ENCODE measurements at regions not wholly inside any gene's neighbourhood (a gene's known extent, or its start where the extent isn't known, plus 50 kb on each side); places are given as distances from the start of the nearest gene placed in this dataset.
"Not testable (repeated sequence)": the region's sequence is repeated elsewhere in the genome, so short reads cannot be mapped to it uniquely, and the experiment has no call there.

DNA sequence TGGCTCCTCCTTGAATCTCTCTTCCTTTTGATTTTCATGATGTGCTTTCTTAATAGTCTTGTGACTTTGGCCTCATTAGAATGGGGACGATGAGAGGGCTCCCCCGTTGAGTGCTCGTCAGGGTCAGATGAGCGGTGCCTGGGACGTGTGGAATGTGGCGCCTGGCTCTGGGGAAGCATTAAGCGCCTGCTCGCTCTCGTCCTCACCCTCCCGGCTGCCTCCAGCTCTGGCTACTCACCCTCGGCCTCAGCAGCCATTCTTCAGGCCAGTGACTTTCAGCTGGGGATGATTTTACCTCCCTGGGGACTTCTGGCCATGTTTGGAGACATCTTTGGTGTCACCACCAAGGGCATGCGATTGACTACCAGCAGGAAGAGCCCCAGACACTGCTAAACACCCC lies 69.7 kb downstream of the RPS6KA4 start:
- intact Hi-C loops (cut with DNase I; ENCODE audit: low total_unique reads) = no loop called here
- TF ChIP-seq, protein P1, sequence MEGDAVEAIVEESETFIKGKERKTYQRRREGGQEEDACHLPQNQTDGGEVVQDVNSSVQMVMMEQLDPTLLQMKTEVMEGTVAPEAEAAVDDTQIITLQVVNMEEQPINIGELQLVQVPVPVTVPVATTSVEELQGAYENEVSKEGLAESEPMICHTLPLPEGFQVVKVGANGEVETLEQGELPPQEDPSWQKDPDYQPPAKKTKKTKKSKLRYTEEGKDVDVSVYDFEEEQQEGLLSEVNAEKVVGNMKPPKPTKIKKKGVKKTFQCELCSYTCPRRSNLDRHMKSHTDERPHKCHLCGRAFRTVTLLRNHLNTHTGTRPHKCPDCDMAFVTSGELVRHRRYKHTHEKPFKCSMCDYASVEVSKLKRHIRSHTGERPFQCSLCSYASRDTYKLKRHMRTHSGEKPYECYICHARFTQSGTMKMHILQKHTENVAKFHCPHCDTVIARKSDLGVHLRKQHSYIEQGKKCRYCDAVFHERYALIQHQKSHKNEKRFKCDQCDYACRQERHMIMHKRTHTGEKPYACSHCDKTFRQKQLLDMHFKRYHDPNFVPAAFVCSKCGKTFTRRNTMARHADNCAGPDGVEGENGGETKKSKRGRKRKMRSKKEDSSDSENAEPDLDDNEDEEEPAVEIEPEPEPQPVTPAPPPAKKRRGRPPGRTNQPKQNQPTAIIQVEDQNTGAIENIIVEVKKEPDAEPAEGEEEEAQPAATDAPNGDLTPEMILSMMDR (IDR thresholded peaks at IDR 0.05) = no peak
- no peak for TF ChIP-seq POLR2A (IDR thresholded peaks at IDR 0.05)
- no peak overlapping the region for H3K4me3 ChIP-seq (ENCODE audit: low read depth, poor library complexity, severe bottlenecking)
- 61 to 66% methylated on average over 12 of the region's 12 CpGs for WGBS, 2 donors
- no peak for DNase-seq (ENCODE audit: low spot score in 2 of 2)

DNA sequence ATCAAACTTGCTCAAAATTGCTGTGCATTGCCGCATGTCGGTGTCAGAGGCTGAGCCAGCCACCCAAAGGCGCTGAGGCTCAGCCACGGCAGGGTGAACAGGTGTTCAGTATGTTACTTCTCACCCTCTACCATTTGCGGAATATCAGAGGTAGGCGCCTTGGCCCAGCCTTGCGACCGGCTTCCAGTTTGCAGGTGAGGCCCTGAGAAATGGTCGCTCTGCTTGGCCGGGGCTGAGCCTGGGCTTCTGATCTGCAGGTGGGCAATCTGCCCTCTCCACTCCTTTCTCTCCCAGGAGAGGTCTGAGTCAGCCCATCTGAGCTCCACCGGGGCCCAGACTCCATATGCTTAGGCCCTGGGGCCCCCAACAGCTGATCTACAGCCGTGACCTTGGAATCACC lies 71.0 kb downstream of the RPS6KA4 start:
- no peak overlapping the region for H3K4me3 ChIP-seq (ENCODE audit: low read depth, poor library complexity, severe bottlenecking)
- WGBS, 2 donors = 91 to 96% methylated on average over 11 to 12 of the region's 12 CpGs
- no peak for DNase-seq (ENCODE audit: low spot score in 2 of 2)
- intact Hi-C loops (cut with DNase I; ENCODE audit: low total_unique reads) = no loop called here
- TF ChIP-seq, protein P1 (IDR thresholded peaks at IDR 0.05) = no peak
- no peak for TF ChIP-seq POLR2A (IDR thresholded peaks at IDR 0.05)

DNA sequence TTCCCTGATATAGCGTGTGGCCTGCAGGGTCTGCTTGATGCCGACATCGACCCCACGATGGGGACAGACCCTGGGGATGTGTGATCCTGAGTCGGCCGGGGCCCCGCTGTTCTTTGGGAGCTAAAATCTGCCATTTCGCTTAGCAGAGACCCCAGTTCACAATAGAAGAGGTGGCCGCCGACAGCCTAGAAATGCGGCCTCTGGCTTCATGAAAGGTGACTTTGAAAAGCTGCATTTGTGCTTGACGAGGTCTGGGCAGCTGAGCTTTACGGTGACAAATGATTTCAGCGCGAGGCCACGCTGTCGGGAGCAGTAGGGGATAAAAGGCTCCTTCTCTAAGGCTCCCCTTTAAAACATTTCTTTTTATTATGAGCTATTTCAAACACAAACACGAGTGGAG lies 71.7 kb downstream of the RPS6KA4 start:
- no peak overlapping the region for H3K4me3 ChIP-seq (ENCODE audit: low read depth, poor library complexity, severe bottlenecking)
- intact Hi-C loops (cut with DNase I; ENCODE audit: low total_unique reads) = no loop called here
- no peak for TF ChIP-seq POLR2A (IDR thresholded peaks at IDR 0.05)
- TF ChIP-seq, protein P1 (IDR thresholded peaks at IDR 0.05) = no peak
- 82 to 84% methylated on average over 18 of the region's 18 CpGs for WGBS, 2 donors
- no peak for DNase-seq (ENCODE audit: low spot score in 2 of 2)

DNA sequence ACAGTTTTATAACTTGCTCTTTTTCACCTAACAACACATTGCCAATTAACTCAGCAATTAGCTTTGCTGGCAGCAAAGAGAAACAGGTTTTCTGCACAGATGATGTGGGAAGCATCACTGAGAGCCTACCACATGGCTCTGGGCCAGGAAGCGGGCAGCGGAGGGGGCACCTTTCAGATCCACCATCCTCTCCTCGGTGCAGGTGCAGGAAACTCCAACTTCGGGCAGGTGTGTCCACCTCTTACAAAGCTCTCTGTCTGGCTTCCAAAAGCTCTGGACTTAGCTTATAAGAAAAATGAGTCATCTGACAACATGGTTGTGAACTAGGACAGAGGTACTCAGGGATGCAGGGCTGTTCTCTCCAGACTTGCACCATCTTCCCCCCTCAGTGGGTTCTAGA lies 77.0 kb downstream of the RPS6KA4 start:
- intact Hi-C loops (cut with DNase I; ENCODE audit: low total_unique reads) = no loop called here
- DNase-seq (ENCODE audit: low spot score in 2 of 2) = no peak
- 56 to 67% methylated on average over 4 of the region's 4 CpGs for WGBS, 2 donors
- H3K4me3 ChIP-seq (ENCODE audit: low read depth, poor library complexity, severe bottlenecking) = no peak overlapping the region
- TF ChIP-seq POLR2A (IDR thresholded peaks at IDR 0.05) = no peak
- TF ChIP-seq, protein P1 (IDR thresholded peaks at IDR 0.05) = no peak

DNA sequence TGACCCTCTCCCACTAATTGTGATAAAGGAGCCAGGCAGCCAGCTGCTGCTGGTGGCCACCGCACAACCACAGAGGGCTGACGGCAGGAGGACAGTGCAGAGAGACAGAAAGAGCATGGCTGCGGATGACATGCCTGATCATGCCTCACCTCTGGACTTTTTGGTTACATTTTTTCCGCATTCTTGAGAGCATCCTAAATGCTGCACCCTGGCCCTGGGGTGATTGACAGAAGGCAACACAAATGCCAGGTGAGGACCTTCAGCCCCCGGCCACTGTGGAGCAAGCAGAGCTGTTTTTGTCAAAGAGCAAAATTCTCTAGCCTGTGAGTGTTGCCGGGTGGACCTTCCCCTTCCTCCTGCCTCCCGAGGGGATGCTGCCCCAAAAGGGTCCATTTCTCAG lies 78.5 kb downstream of the RPS6KA4 start:
- no peak overlapping the region for H3K4me3 ChIP-seq (ENCODE audit: low read depth, poor library complexity, severe bottlenecking)
- DNase-seq (ENCODE audit: low spot score in 2 of 2) = no peak
- intact Hi-C loops (cut with DNase I; ENCODE audit: low total_unique reads) = no loop called here
- TF ChIP-seq, protein P1 (IDR thresholded peaks at IDR 0.05) = no peak
- no peak for TF ChIP-seq POLR2A (IDR thresholded peaks at IDR 0.05)
- WGBS, 2 donors = 50 to 61% methylated on average over 7 of the region's 7 CpGs

DNA sequence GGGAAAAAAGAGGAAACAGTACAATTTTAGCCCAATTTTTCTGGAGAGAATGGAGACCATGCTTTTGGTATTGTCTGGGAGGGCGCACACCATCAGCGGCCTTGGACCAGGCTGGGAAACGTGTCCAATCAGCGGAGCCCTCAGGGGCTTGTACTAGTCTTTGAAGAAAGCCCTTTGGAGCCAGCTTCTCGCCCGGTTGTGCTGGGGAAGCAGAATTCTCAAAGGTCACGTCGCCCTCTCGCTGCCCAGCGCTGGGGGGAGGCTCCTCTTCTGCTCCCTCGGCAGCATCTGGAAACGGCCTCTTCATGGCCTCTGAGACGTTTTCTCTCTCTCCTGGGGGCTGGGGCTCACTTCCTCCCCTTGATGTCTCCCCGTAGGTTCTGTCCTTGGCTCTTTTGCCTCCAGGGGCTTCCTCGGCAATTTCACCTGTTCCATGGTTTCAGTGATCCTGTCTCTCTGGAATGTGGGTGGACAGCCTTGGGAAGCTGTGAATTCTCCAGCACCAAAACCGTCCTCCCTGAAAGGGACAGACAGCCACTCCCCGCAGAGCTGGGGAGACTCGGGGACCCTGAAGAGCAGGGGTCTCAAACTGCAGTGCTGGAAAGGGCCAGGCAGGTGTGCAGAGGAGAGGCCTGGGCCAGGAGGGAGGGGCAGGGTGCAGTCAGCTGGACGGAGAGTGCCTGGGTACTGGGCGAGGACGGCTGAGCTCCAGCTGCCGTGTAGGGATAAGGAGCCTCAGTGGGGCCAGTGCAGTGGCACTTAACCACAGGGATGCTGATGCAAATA lies 80.2 kb downstream of the RPS6KA4 start:
- H3K4me3 ChIP-seq (ENCODE audit: low read depth, poor library complexity, severe bottlenecking) = no peak overlapping the region
- no peak for DNase-seq (ENCODE audit: low spot score in 2 of 2)
- intact Hi-C loops (cut with DNase I; ENCODE audit: low total_unique reads) = no loop called here
- WGBS, 2 donors = 44 to 47% methylated on average over 22 of the region's 22 CpGs
- TF ChIP-seq POLR2A (IDR thresholded peaks at IDR 0.05) = no peak
- TF ChIP-seq, protein P1 (IDR thresholded peaks at IDR 0.05) = no peak

DNA sequence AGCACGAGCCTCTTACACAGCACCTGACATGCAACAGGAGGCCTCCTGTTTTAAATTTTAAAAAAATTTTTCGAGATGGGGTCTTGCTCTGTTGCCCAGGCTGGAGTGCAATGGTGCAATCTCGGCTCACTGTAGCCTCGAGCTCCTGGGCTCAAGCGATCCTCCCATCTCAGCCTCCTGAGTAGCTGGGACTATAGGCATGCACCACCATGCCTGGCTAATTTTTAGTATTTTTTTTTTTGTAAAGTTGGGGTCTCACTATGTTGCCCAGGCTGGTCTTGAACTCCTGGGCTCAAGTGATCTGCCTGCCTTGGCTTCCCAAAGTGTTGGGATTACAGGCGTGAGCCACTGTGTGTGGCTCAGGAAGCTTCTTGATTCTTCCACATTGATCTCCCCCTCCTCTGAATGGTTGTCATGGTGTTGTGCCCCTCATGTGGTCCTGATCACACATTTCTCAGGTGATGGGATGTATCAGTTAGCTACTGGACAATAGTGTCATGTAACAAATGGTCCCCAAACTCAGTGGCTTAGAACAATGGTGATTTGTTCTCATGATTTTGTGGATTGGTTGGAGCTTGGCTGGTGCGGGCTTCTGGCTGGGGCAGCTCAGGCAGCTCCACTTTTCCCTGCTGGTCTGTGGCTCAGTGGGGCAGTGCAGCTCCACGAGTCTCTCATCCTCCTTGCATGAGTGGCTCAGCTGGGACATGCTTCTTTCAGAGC lies 81.0 kb downstream of the RPS6KA4 start:
- WGBS, 2 donors = 87 to 89% methylated on average over 8 of the region's 8 CpGs
- DNase-seq (ENCODE audit: low spot score in 2 of 2); H3K4me3 ChIP-seq (ENCODE audit: low read depth, poor library complexity, severe bottlenecking); intact Hi-C loops (cut with DNase I; ENCODE audit: low total_unique reads): not testable (repeated sequence)

All from lower leg skin (tissue), 4 donors.